GM23338 (cell line): ENCODE measurements at regions not wholly inside any gene's neighbourhood (a gene's known extent, or its start where the extent isn't known, plus 50 kb on each side); places are given as distances from the start of the nearest gene placed in this dataset.

ENCODE experiments used
- ATAC-seq: fragments of 200-7000 bp; cut with Tn5 transposase; 3 replicates; pipeline ENCODE4 v1.9.1; 2020
- DNase-seq: peaks from one replicate; pipeline ENCODE4 v3.0.0-alpha.2; 2015; ENCODE audit warnings: low spot score
- H2AFZ ChIP-seq: fragments of 200-600 bp; sonication (generic); 2 replicates; pipeline ENCODE4 v1.8.0; 2016; ENCODE audit warnings: antibody characterized with exemption, mild to moderate bottlenecking, moderate library complexity
- H3F3A ChIP-seq: fragments of 200-600 bp; sonication (generic); replicated peaks from 2 replicates; pipeline ENCODE4 v1.8.0; 2017; ENCODE audit warnings: antibody characterized with exemption, mixed run types, low read depth
- H3K27ac ChIP-seq: fragments of 200-600 bp; sonication (generic); 2 replicates; pipeline ENCODE4 v1.6.1; 2016; ENCODE audit warnings: low read depth
- H3K27me3 ChIP-seq: fragments of 200-600 bp; sonication (generic); 2 replicates; pipeline ENCODE4 v1.8.0; 2016; ENCODE audit warnings: mild to moderate bottlenecking, mixed run types, moderate library complexity; ENCODE audit not compliant: insufficient read depth
- H3K36me3 ChIP-seq: fragments of 200-600 bp; sonication (generic); 2 replicates; pipeline ENCODE4 v1.8.0; 2016; ENCODE audit warnings: mild to moderate bottlenecking; ENCODE audit not compliant: insufficient read depth
- H3K4me1 ChIP-seq: fragments of 200-600 bp; sonication (generic); 2 replicates; pipeline ENCODE4 v1.8.0; 2016; ENCODE audit warnings: mild to moderate bottlenecking, moderate library complexity; ENCODE audit not compliant: insufficient read depth
- H3K4me2 ChIP-seq: fragments of 200-600 bp; sonication (generic); 2 replicates; pipeline ENCODE4 v1.7.1; 2017; ENCODE audit warnings: mixed run types
- H3K4me3 ChIP-seq: fragments of 200-600 bp; sonication (generic); 2 replicates; pipeline ENCODE4 v1.6.1; 2016; ENCODE audit warnings: mixed run types
- H3K79me2 ChIP-seq: fragments of 200-600 bp; sonication (generic); replicated peaks from 2 replicates; pipeline ENCODE4 v1.8.0; 2017; ENCODE audit warnings: mild to moderate bottlenecking; ENCODE audit not compliant: insufficient read depth
- H3K9me2 ChIP-seq: fragments of 200-600 bp; sonication (generic); 2 replicates; pipeline ENCODE4 v1.8.0; 2017; ENCODE audit not compliant: insufficient read depth
- H4K20me1 ChIP-seq: fragments of 200-600 bp; sonication (generic); replicated peaks from 2 replicates; pipeline ENCODE4 v1.8.0; 2017; ENCODE audit warnings: mild to moderate bottlenecking; ENCODE audit not compliant: insufficient read depth
- H3K27ac Mint-ChIP-seq: 2 replicates; pipeline ENCODE4 v1.8.0; 2020; ENCODE audit warnings: inconsistent platforms, mild to moderate bottlenecking, moderate library complexity, mixed read lengths
- H3K27me3 Mint-ChIP-seq: 3 replicates; pipeline ENCODE4 v1.8.0; 2022; ENCODE audit warnings: low read depth, mild to moderate bottlenecking, moderate library complexity, mixed read lengths, inconsistent platforms; ENCODE audit not compliant: insufficient read depth, poor library complexity
- H3K36me3 Mint-ChIP-seq: 3 replicates; pipeline ENCODE4 v1.8.0; 2021; ENCODE audit warnings: low read depth, mild to moderate bottlenecking, inconsistent platforms, moderate library complexity, mixed read lengths
- H3K4me1 Mint-ChIP-seq: 3 replicates; pipeline ENCODE4 v1.8.0; 2020; ENCODE audit warnings: mild to moderate bottlenecking, inconsistent platforms, mixed read lengths
- H3K4me3 Mint-ChIP-seq: 3 replicates; pipeline ENCODE4 v1.8.0; 2021; ENCODE audit warnings: moderate library complexity, mild to moderate bottlenecking, inconsistent platforms, mixed read lengths
- H3K9me3 Mint-ChIP-seq: 3 replicates; pipeline ENCODE4 v1.8.0; 2020; ENCODE audit warnings: moderate library complexity, mild to moderate bottlenecking, inconsistent platforms, mixed read lengths
- EZH2phosphoT487 ChIP-seq: fragments of 200-600 bp; sonication (generic); IDR thresholded peaks from one replicate; pipeline ENCODE4 v1.8.1; 2018; ENCODE audit warnings: antibody characterized with exemption; ENCODE audit not compliant: unreplicated experiment
- NANOG ChIP-seq: IDR thresholded peaks from 2 replicates; pipeline ENCODE4 v1.6.1; 2016; ENCODE audit warnings: antibody characterized with exemption, borderline replicate concordance
- STAT1 ChIP-seq: IDR thresholded peaks from one replicate; pipeline ENCODE4 v1.6.1; 2016; ENCODE audit warnings: antibody characterized with exemption; ENCODE audit not compliant: unreplicated experiment
- ZNF462 ChIP-seq: fragments of 250-450 bp; sonication (Bioruptor Pico); IDR thresholded peaks from 2 replicates; pipeline ENCODE4 v1.5.0; 2020; ENCODE audit warnings: mild to moderate bottlenecking, moderate library complexity
- TF ChIP-seq, protein P1 (sequence below), 2 experiments: fragments of 200-600 bp in 1 of 2; sonication (generic) in 1 of 2; conservative IDR thresholded peaks; 2 replicates each; pipeline versions ENCODE4 v1.5.1 to v1.6.1; 2016 to 2017; ENCODE audit warnings: antibody characterized with exemption in 2 of 2, low read depth in 2 of 2, mild to moderate bottlenecking in 2 of 2, moderate library complexity in 1 of 2

DNA sequence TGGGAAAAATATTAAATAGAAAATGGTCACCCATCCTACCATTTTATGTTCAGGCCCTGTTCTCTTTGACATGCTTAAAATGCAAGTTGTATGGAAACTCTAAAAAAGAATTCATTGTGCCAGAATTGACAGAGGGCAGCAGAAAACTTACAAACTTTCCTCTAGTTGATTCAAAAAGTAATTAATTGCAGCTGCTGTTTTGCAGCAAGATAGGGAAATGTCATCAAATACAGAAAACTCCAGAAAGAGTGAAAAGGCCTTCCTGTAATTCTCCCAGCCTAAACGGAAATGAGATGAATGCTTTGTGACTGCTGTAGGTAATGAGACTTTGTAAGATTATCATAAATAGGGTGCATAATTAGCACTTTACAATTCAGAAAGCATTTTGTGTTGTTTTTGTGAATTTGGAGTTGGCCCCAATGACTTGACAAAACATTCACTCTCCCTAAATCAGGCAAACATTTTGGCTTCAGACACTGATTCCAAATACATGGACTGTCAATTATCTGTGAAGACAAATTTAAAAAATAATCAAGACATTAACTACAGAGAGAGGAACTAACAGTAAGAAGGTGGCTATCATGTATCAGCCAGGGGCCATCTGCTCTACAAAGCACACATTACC is 861.8 kb downstream of the SQOR start (continued):
- no peak for TF ChIP-seq ZNF462 (CRISPR knock-in tag)
- no peak for TF ChIP-seq NANOG

DNA sequence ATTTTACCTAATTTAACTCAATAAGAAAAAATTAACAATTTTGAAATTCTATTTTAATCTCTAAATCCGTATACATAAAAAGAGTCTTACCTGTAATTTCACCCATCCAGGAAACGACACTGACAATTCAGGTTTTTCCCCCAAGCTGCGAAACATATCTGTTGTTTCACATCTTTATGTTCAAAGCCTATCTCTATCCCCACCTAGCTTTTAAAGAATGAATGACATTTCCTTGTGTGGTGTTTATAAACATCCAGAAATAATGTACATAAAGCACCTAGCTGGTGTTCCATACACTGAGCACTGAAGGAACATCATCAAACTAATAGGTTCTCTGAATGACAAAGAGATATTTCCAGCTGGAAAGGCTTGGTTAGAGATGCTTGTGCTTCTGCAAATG is 867.8 kb downstream of the SQOR start:
- H3K36me3 ChIP-seq = no peaks in the 10 kb centered on the region
- H3K27me3 ChIP-seq = no peaks in the 10 kb centered on the region
- H3K79me2 ChIP-seq = no peaks in the 10 kb centered on the region
- no peak overlapping the region for H3K4me3 ChIP-seq
- no peak for ATAC-seq
- H3K4me1 ChIP-seq = no peaks in the 10 kb centered on the region
- H3K9me3 Mint-ChIP-seq = peaks cover 45% of the 10 kb centered on the region
- H3K36me3 Mint-ChIP-seq = 0 out of 3 replicates have a peak, but pooled peaks cover 3% of the 10 kb centered on the region
- H3K4me3 Mint-ChIP-seq = no peak overlapping the region
- DNase-seq = peak; percentile 38
- peaks cover 3% of the 10 kb centered on the region; the same call in 2 of the 3 replicates for H3K4me1 Mint-ChIP-seq
- H2AFZ ChIP-seq = no peak overlapping the region
- TF ChIP-seq STAT1 = no peak
- TF ChIP-seq, protein P1, sequence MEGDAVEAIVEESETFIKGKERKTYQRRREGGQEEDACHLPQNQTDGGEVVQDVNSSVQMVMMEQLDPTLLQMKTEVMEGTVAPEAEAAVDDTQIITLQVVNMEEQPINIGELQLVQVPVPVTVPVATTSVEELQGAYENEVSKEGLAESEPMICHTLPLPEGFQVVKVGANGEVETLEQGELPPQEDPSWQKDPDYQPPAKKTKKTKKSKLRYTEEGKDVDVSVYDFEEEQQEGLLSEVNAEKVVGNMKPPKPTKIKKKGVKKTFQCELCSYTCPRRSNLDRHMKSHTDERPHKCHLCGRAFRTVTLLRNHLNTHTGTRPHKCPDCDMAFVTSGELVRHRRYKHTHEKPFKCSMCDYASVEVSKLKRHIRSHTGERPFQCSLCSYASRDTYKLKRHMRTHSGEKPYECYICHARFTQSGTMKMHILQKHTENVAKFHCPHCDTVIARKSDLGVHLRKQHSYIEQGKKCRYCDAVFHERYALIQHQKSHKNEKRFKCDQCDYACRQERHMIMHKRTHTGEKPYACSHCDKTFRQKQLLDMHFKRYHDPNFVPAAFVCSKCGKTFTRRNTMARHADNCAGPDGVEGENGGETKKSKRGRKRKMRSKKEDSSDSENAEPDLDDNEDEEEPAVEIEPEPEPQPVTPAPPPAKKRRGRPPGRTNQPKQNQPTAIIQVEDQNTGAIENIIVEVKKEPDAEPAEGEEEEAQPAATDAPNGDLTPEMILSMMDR (conservative IDR thresholded peaks at IDR 0.05; ENCODE audit: low read depth in 2 of 2) = peak; percentile 52 to 53
- no peak for TF ChIP-seq EZH2phosphoT487
- no peaks in the 10 kb centered on the region for H4K20me1 ChIP-seq
- no peaks in the 10 kb centered on the region for H3F3A ChIP-seq
- H3K27me3 Mint-ChIP-seq = no peaks in the 10 kb centered on the region
- no peaks in the 10 kb centered on the region for H3K9me2 ChIP-seq
- H3K4me2 ChIP-seq = no peak overlapping the region
- H3K27ac ChIP-seq = no peak overlapping the region
- H3K27ac Mint-ChIP-seq = no peak overlapping the region
